K562 (cell line): ENCODE measurements at regions not wholly inside any gene's neighbourhood (a gene's known extent, or its start where the extent isn't known, plus 50 kb on each side); places are given as distances from the start of the nearest gene placed in this dataset.

ENCODE experiments used
- BHLHE40 ChIP-seq: IDR thresholded peaks from 2 replicates; pipeline ENCODE4 v1.6.1; 2011; ENCODE audit warnings: low read length, improper control_type of control experiment
- BRCA1 ChIP-seq, 2 experiments: fragments of 450-650 bp in 1 of 2; sonication (generic) in 1 of 2; formaldehyde crosslinking in 1 of 2; IDR thresholded peaks; 2 replicates each; pipeline versions ENCODE4 v1.5.0 to v1.6.1; 2017 to 2020; ENCODE audit warnings: mild to moderate bottlenecking in 1 of 2, missing genetic modification reagents in 1 of 2
- C11orf30 ChIP-seq: fragments of 450-650 bp; IDR thresholded peaks from 2 replicates; pipeline ENCODE4 v1.6.1; 2016; ENCODE audit warnings: low read depth, mild to moderate bottlenecking
- CBFB ChIP-seq: sonication (generic); formaldehyde crosslinking; IDR thresholded peaks from 2 replicates; pipeline ENCODE4 v1.4.0; 2020; ENCODE audit warnings: mild to moderate bottlenecking, missing genetic modification reagents
- CCAR2 ChIP-seq: fragments of 200-400 bp; formaldehyde crosslinking; IDR thresholded peaks from 2 replicates; pipeline ENCODE4 v1.6.1; 2017; ENCODE audit warnings: mild to moderate bottlenecking, low read depth, low read length
- CREM ChIP-seq: IDR thresholded peaks from 2 replicates; pipeline ENCODE4 v1.6.1; 2014; ENCODE audit warnings: antibody characterized with exemption, low read depth
- ERF ChIP-seq: fragments of 450-650 bp; formaldehyde crosslinking; IDR thresholded peaks from 2 replicates; pipeline ENCODE4 v1.4.0; 2020; ENCODE audit warnings: mild to moderate bottlenecking, mixed read lengths
- HDAC8 ChIP-seq: fragments of 450-650 bp; IDR thresholded peaks from 2 replicates; pipeline ENCODE4 v1.6.1; 2016; ENCODE audit warnings: mild to moderate bottlenecking, missing genetic modification characterization, moderate library complexity, missing compliant biosample characterization
- ILK ChIP-seq: fragments of 450-650 bp; IDR thresholded peaks from 2 replicates; pipeline ENCODE4 v1.6.1; 2016; ENCODE audit warnings: missing genetic modification characterization, low read depth, mild to moderate bottlenecking, missing compliant biosample characterization, moderate library complexity, borderline replicate concordance
- KDM2B ChIP-seq: fragments of 250-450 bp; sonication (Bioruptor Pico); IDR thresholded peaks from 2 replicates; pipeline ENCODE4 v1.8.0; 2021; ENCODE audit warnings: mild to moderate bottlenecking, moderate library complexity
- LEF1 ChIP-seq: fragments of 450-650 bp; IDR thresholded peaks from 2 replicates; pipeline ENCODE4 v1.6.1; 2016; ENCODE audit warnings: mild to moderate bottlenecking
- NR2C1 ChIP-seq, 2 experiments: fragments of 450-650 bp; IDR thresholded peaks; 2 replicates each; pipeline ENCODE4 v1.6.1; 2017; ENCODE audit warnings: mild to moderate bottlenecking in 2 of 2, antibody characterized with exemption in 1 of 2, inconsistent platforms in 1 of 2, missing compliant biosample characterization in 1 of 2, missing genetic modification characterization in 1 of 2
- PHF8 ChIP-seq: fragments of 200-600 bp; sonication (generic); IDR thresholded peaks from 2 replicates; pipeline ENCODE4 v1.6.1; 2012; ENCODE audit warnings: mixed run types, mild to moderate bottlenecking, inconsistent platforms, low read length, moderate library complexity, borderline replicate concordance
- RAD51 ChIP-seq: fragments of 450-650 bp; IDR thresholded peaks from 2 replicates; pipeline ENCODE4 v1.7.1; 2016; ENCODE audit warnings: low read depth, mild to moderate bottlenecking, borderline replicate concordance
- RB1 ChIP-seq: fragments of 450-650 bp; IDR thresholded peaks from 2 replicates; pipeline ENCODE4 v1.6.1; 2017; ENCODE audit warnings: low read depth, mild to moderate bottlenecking
- ZNF175 ChIP-seq: fragments of 200-800 bp; sonication (Bioruptor generic); IDR thresholded peaks from 2 replicates; pipeline ENCODE4 v1.6.1; 2016; ENCODE audit warnings: low read depth, mild to moderate bottlenecking, missing genetic modification characterization, missing compliant biosample characterization
- ZNF57 ChIP-seq: fragments of 450-650 bp; formaldehyde crosslinking; IDR thresholded peaks from 2 replicates; pipeline ENCODE4 v1.4.0; 2020; ENCODE audit warnings: mild to moderate bottlenecking, moderate library complexity
- TF ChIP-seq, protein P1 (sequence below): sonication (generic); formaldehyde crosslinking; IDR thresholded peaks from 2 replicates; pipeline ENCODE4 v1.8.0; 2023; ENCODE audit warnings: missing genetic modification reagents, mild to moderate bottlenecking, borderline replicate concordance

DNA sequence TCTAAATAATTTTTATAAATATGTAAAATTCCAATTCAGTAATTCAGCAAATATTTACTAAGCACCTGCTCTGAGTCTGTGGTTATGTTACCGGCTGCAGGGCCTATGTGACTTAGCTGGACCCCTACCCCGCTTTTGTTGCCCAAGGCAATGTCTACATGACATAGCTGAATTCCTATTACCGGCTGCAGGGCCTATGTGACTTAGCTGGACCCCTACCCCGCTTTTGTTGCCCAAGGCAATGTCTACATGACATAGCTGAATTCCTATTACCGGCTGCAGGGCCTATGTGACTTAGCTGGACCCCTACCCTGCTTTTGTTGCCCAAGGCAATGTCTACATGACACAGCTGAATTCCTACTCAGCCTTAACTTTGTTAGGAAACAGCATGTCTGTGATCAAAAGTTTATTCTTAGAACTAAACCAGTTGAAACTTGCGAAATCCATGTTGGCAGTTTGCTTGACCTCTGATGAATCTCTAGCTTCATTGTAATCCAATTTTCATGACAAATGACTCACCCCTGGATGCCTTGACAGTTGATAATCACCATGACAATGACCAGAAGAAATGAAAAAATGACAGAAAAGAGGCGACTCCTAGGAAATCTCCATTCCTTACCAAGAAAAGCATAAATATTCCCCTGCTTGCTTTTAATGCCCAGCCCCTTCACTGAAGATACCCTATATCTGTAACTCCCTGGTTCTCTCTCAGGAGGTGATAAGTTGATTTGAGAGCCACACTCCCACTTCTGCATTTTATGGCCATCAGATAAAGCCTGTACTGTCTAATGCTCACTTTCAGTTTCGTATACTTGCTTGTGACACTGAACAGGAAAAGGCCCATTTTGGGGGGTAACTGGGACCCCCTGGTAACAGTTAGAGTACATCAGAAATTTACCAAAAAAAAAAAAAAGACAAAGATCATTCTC, 148.4 kb upstream of the SYT10 start (continued):
- no peak for TF ChIP-seq CCAR2
- TF ChIP-seq RAD51: no peak
- TF ChIP-seq ERF: no peak
- TF ChIP-seq PHF8: no peak
- peak; percentile 70 for TF ChIP-seq C11orf30
- no peak for TF ChIP-seq ZNF57 (CRISPR knock-in tag)
- no peak for TF ChIP-seq KDM2B (CRISPR knock-in tag)
- peak; percentile 60; the same call in 1 of the 2 replicates for TF ChIP-seq CREM
- TF ChIP-seq ZNF175 (CRISPR knock-in tag): peak; percentile 41; the same call in 1 of the 2 replicates
- no peak for TF ChIP-seq HDAC8 (tag)
- TF ChIP-seq CBFB: no peak
- TF ChIP-seq LEF1: peak; percentile 95
- TF ChIP-seq, protein P1, sequence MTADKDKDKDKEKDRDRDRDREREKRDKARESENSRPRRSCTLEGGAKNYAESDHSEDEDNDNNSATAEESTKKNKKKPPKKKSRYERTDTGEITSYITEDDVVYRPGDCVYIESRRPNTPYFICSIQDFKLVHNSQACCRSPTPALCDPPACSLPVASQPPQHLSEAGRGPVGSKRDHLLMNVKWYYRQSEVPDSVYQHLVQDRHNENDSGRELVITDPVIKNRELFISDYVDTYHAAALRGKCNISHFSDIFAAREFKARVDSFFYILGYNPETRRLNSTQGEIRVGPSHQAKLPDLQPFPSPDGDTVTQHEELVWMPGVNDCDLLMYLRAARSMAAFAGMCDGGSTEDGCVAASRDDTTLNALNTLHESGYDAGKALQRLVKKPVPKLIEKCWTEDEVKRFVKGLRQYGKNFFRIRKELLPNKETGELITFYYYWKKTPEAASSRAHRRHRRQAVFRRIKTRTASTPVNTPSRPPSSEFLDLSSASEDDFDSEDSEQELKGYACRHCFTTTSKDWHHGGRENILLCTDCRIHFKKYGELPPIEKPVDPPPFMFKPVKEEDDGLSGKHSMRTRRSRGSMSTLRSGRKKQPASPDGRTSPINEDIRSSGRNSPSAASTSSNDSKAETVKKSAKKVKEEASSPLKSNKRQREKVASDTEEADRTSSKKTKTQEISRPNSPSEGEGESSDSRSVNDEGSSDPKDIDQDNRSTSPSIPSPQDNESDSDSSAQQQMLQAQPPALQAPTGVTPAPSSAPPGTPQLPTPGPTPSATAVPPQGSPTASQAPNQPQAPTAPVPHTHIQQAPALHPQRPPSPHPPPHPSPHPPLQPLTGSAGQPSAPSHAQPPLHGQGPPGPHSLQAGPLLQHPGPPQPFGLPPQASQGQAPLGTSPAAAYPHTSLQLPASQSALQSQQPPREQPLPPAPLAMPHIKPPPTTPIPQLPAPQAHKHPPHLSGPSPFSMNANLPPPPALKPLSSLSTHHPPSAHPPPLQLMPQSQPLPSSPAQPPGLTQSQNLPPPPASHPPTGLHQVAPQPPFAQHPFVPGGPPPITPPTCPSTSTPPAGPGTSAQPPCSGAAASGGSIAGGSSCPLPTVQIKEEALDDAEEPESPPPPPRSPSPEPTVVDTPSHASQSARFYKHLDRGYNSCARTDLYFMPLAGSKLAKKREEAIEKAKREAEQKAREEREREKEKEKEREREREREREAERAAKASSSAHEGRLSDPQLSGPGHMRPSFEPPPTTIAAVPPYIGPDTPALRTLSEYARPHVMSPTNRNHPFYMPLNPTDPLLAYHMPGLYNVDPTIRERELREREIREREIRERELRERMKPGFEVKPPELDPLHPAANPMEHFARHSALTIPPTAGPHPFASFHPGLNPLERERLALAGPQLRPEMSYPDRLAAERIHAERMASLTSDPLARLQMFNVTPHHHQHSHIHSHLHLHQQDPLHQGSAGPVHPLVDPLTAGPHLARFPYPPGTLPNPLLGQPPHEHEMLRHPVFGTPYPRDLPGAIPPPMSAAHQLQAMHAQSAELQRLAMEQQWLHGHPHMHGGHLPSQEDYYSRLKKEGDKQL (CRISPR knock-in tag): no peak
- peak; percentile 63 for TF ChIP-seq NR2C1 (IDR thresholded peaks at IDR 0.05)
- peak; percentile 87 for TF ChIP-seq NR2C1 (tag; IDR thresholded peaks at IDR 0.05)
- TF ChIP-seq BRCA1 (IDR thresholded peaks at IDR 0.05): no peak
- TF ChIP-seq BRCA1 (CRISPR knock-in tag; IDR thresholded peaks at IDR 0.05): no peak
- no peak for TF ChIP-seq RB1
- TF ChIP-seq BHLHE40: no peak
- TF ChIP-seq ILK (tag): no peak
